ENCODE measurements at regions not wholly inside any gene's neighbourhood (a gene's known extent, or its start where the extent isn't known, plus 50 kb on each side); places are given as distances from the start of the nearest gene placed in this dataset.

DNA sequence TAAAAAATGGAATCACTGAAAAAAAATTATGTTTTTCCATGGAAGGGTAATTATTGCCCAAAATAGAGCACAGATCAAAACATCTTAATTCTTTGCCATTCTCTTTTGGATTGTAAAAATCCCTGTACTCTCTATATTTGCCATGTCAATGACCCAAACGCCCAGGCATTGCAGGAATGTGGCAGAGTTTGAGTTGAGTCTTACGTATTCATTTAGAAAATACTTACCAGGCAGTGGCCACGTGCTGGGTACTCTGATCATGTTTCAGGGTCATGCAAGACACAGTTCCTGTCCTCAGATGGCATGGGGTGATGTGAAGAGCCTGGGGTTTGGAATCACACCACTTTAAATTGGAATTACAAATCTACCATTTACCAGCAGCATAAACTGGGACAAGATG is 267.7 kb downstream of the ABCC12 start:
- Histone ChIP-seq H3K4me3 (no peak overlapping the region), H3K4me2 (peak overlapping the region; percentile 54), H4K20me1 (replicated peaks; ENCODE audit: insufficient read depth) (no peaks in the 10 kb centered on the region), H3K27me3 (ENCODE audit: insufficient read depth) (no peaks in the 10 kb centered on the region), H2AFZ (peak overlapping the region; percentile 36; the same call in 1 of the 2 replicates), H3K36me3 (ENCODE audit: insufficient read depth) (no peaks in the 10 kb centered on the region), H3K79me2 (replicated peaks; ENCODE audit: insufficient read depth) (no peaks in the 10 kb centered on the region), H3K27ac (ENCODE audit: low read depth) (peak overlapping the region; percentile 42), H3K4me1 (ENCODE audit: insufficient read depth) (peaks cover 51% of the 10 kb centered on the region), H3K9me2 (ENCODE audit: insufficient read depth) (no peaks in the 10 kb centered on the region), H3F3A (replicated peaks; ENCODE audit: low read depth) (no peaks in the 10 kb centered on the region)
- TF ChIP-seq EZH2phosphoT487 (IDR thresholded peaks at IDR 0.05; ENCODE audit: unreplicated experiment) = no peak
- TF ChIP-seq CREB1 (CRISPR knock-in tag; IDR thresholded peaks at IDR 0.05; ENCODE audit: low read depth) = no peak
- no peak for TF ChIP-seq NANOG (IDR thresholded peaks at IDR 0.05; ENCODE audit: borderline replicate concordance)
- no peak for TF ChIP-seq JUNB (IDR thresholded peaks at IDR 0.05; ENCODE audit: unreplicated experiment)
- TF ChIP-seq STAT1 (IDR thresholded peaks at IDR 0.05; ENCODE audit: unreplicated experiment) = no peak
- no peak for TF ChIP-seq ZNF114 (CRISPR knock-in tag; IDR thresholded peaks at IDR 0.05)
- ATAC-seq (peak; percentile 51), DNase-seq (ENCODE audit: low spot score) (peak; percentile 65)
- H3K4me1 Mint-ChIP-seq = peaks cover 48% of the 10 kb centered on the region
- 0 out of 3 replicates have a peak, but pooled peaks cover 3% of the 10 kb centered on the region for H3K9me3 Mint-ChIP-seq
- no peak overlapping the region for H3K4me3 Mint-ChIP-seq
- no peaks in the 10 kb centered on the region for H3K36me3 Mint-ChIP-seq (ENCODE audit: low read depth)
- H3K27ac Mint-ChIP-seq = peak overlapping the region; percentile 29; the same call in 1 of the 2 replicates
- H3K27me3 Mint-ChIP-seq (ENCODE audit: insufficient read depth, low read depth, poor library complexity) = peaks cover 4% of the 10 kb centered on the region

DNA sequence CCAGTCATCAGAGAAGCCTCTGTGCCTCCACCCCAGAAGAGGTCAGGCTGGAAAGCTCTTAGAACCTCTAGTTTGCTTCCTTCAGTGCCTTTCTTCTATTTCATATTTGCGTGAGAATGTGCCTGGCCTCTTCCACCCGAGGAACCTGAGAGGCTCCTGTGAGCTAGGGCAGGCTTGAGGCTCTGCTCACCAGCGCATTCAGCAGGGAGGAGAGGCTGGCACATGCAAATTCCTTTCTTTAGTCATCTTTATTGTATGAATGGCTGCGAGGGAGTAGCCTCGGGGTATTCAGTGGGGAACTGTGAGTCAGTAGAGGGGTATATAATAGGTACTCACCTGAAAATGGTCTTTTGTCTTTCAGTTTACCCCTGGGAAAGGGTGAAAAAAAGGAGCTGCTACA is 268.3 kb downstream of the ABCC12 start:
- H3K27me3 Mint-ChIP-seq (ENCODE audit: insufficient read depth, low read depth, poor library complexity) = peaks cover 4% of the 10 kb centered on the region
- H3K9me3 Mint-ChIP-seq = 0 out of 3 replicates have a peak, but pooled peaks cover 3% of the 10 kb centered on the region
- no peaks in the 10 kb centered on the region for H3K79me2 ChIP-seq (replicated peaks; ENCODE audit: insufficient read depth)
- 0 out of 2 replicates have a peak overlapping the region, but pooled peaks have one; percentile 1 for H2AFZ ChIP-seq
- ATAC-seq (peak; percentile 86), DNase-seq (ENCODE audit: low spot score) (peak; percentile 62)
- no peaks in the 10 kb centered on the region for H3K9me2 ChIP-seq (ENCODE audit: insufficient read depth)
- no peak overlapping the region; the same call in 1 of the 2 replicates for H3K4me3 ChIP-seq
- peak overlapping the region; percentile 42 for H3K27ac ChIP-seq (ENCODE audit: low read depth)
- H3F3A ChIP-seq (replicated peaks; ENCODE audit: low read depth) = no peaks in the 10 kb centered on the region
- H3K4me1 ChIP-seq (ENCODE audit: insufficient read depth) = peaks cover 51% of the 10 kb centered on the region
- H4K20me1 ChIP-seq (replicated peaks; ENCODE audit: insufficient read depth) = no peaks in the 10 kb centered on the region
- no peaks in the 10 kb centered on the region for H3K36me3 Mint-ChIP-seq (ENCODE audit: low read depth)
- peak overlapping the region; percentile 29 for H3K27ac Mint-ChIP-seq
- H3K27me3 ChIP-seq (ENCODE audit: insufficient read depth) = no peaks in the 10 kb centered on the region
- H3K4me2 ChIP-seq = peak overlapping the region; percentile 54
- H3K36me3 ChIP-seq (ENCODE audit: insufficient read depth) = no peaks in the 10 kb centered on the region; the same call in 1 of the 2 replicates
- peaks cover 48% of the 10 kb centered on the region for H3K4me1 Mint-ChIP-seq
- no peak overlapping the region for H3K4me3 Mint-ChIP-seq
- no peak for TF ChIP-seq CTCF (conservative IDR thresholded peaks at IDR 0.05; ENCODE audit: low read depth in 2 of 2)
- TF ChIP-seq ZNF462 (CRISPR knock-in tag; IDR thresholded peaks at IDR 0.05) = 0 out of 2 replicates have a peak, but pooled peaks have one; percentile 16
